CD1c-positive myeloid dendritic cell (primary cell): ENCODE measurements at regions not wholly inside any gene's neighbourhood (a gene's known extent, or its start where the extent isn't known, plus 50 kb on each side); places are given as distances from the start of the nearest gene placed in this dataset.
"Not testable (repeated sequence)": the region's sequence is repeated elsewhere in the genome, so short reads cannot be mapped to it uniquely, and the experiment has no call there.

Source experiments
- DNase-seq: peaks from one replicate; pipeline ENCODE4 v3.0.0-alpha.2; 2016; ENCODE audit errors: extremely low spot score

DNA sequence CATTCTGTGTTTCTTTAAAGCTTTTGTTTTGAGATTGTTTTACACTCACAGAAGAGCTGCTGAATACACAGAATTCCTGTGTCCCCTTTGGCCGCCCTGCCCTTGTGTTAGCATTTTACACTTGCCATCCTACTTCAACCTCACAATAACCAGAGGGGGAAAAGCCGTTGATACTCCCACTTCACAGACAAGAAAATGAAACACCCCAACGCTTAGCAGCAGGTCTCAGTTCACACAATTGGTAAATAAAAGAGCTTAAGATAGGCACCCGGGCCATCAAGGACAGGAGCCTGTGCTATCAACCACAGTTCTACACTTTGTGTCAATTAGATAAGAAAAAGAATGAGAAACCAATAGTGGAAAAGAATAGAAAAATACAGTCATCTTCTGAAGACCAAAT lies 178.0 kb downstream of the SYK start:
- DNase-seq: no peak

DNA sequence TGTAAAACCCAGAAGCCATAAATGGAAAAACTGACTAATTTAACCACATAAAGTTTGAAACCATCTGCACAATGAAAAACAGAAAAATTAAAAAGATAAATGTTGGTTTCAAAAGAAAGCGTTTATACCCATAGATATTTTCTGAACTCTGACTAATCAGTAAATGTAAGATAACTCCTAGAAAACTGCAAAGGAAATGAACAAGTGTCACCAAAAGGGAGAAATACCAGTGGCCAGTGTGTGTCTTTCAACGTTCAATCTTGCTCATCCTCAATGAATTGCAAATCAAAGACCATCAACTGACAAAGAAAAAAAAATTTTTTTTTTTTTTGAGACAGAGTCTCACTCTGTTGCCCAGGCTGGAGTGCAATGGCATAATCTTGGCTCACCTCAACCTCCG lies 180.1 kb downstream of the SYK start:
- DNase-seq: no peak

DNA sequence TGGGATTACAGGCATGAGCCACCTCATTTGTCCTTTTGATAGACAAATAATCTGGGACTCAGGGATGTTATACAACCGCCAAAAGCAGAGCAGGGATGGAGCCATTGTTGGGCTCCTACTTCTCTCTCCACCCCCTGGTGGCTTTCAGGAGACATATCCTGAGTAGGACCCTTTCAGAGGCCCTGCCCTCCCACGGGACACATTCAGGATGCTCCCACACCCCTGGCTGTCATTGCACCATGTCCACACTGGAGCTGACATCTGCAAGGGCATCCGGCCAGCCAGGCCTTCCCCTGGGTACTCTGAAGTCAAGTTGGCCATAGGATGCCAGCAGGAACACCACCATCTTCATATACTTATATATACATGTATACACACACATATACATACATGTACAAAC lies 181.8 kb downstream of the SYK start:
- DNase-seq: no peak

DNA sequence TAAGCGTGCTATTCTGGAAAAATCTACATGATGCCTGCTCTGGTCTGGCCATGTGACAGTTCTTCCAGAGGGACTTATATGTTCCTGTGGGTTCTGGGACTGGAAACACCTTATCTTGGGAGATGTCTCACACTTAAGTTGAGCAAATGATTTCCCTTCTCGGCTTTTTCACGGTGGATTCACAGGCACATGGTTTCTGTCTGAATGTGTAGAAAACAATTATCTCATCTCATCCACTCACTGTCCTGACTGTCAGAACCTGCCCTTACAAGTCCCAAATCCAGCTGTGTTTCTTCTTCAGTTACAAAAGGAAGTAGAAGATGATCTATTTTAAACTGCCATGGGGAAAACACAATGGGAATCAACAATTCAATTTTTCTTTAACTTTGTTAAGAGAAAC lies 184.0 kb downstream of the SYK start:
- no peak for DNase-seq

DNA sequence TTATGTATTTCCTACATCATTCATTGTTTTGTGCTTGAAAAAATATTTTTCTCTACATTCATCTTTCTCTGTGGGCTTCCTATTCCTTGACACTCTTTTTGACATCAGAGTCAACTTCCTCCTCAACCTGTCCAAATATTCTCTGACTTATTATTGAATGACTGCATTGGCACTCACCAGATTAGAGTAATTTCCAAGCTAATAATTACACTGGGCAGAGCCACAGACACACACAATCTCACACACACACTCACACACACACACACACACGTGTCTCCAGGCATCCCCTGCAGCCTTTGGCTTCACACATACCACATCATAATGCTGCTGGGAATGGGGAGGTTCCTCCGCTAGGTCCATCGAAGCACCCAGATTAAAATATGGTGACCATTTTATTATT lies 184.5 kb downstream of the SYK start:
- no peak for DNase-seq

DNA sequence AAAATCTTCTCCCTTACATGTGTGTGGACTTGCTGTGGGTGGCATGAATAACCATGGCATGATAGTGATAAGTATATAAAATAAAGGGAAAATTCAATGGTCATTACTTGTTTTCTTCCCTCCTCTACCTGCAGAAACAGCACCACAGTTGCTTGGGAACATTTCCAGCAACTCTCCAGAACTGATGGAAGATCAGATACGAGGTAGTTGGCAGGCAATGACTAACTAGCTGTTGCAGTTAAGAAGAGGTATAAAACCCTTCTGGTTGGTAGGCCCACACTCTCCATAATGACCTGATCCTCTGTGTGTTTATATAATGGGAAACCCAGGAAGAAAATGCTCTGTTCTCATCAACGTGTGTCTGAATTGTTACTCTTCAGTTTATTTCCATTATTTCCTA lies 185.9 kb downstream of the SYK start:
- no peak for DNase-seq

DNA sequence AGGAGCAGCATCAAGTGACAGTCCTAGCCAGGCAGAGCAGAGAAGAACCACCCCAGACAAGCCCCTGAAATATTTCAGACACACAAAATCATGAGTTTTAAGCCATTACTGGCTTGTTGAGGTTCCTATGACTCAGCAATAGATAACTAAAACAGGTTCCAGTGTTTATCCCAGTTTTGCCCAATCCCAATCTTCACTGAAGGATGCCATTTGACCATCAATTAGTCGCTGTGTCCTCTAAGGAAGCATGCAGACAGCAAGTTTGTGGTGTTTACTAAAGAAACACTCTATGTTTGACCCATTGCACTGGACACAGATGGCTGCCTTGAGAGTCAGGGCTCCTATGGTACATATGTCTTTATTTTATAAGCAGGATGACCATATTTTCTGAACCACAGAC lies 186.7 kb downstream of the SYK start:
- no peak for DNase-seq

DNA sequence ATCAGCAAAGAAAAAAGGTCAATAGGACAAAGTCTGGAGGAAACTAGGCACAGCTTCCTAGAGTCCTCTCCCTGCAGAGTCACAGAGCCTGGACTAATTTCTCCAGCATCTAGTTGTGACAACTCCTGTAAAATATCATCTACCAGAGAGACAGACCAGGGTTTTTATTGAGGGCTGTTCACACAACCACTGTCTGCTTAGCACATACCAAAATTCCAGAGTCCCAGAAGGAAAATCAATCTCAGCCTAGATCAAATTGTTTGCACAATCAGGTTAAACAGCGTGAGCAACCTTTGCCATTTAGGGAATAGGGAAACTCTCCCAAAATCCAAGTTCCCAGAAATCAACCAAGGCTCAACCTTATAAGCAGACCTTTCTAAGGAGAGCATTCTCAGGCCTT lies 190.3 kb downstream of the SYK start:
- DNase-seq: no peak

DNA sequence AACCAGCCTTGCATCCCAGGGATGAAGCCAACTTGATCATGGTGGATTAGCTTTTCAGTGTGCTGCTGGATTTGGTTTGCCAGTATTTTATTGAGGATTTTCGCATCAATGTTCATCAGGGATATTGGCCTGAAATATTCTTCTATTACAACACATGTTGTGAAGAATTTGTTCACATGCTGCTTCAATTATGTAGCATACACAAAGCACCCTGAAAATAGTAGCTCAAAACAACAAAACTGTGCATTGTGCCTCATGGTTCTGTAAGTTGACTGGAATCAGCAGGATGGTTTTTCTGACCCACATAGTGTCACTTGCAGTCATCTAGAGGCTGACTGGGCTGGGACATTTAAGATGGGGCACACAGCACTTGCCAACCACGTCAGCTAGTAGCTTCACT lies 193.9 kb downstream of the SYK start:
- no peak for DNase-seq

DNA sequence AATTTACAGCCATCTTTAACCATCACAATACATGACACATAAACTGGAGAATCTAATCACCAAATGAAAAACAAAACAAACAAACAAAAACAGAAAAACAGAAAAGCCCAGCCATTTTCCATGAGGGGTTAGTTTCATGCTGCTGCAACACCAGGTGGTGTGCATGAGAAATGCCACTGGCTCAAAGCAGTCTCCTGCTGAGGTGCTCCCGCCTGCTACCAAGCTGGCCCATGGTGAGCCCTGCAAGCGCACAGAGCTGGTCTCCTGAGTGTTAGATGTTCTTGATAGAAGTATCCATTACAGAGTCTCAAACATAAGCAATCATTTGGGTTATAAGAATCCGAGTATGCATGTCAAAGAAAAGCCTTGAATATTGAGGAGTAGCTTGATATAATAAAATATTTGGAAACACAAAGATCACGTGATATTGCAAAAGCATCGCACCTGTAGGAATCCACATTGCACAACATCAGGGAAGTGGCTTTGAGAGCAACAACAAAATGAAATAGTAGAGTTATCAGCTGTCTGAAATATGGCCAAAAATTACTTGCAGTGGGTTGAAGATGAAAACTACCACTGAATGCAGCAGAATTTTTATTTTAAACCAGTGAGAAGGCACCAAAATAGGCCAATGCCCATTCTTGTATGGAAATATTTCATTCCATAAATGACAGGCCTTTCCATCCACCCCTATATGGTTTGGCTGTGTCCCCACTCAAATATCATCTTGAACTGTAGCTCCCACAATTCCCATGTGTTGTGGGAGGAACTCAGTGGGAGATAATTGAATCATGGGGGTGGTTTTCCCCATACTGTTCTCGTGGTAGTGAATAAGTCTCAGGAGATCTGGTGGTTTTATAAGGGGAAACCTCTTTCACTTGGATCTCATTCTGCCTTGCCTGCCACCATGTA lies 194.8 kb downstream of the SYK start:
- no peak for DNase-seq

DNA sequence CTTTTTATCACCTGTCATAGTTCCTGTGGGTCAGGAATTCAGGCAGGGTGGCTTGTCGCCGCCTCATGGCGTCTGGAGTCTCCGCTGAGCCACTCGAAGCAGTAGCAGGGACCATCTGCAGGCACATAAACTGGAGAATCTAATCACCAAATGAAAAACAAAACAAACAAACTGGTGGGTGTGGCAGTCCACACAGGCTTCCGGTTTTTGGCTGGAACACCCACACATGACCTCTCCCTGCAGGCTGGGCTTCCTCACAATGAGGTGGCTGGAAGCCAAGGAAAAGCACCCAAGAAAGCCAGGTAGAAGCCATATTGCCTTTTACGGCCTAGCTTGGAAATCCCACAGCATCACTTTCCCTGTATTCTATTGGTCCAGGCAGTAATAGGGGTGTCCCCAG lies 197.0 kb downstream of the SYK start:
- peak; percentile 11 for DNase-seq

DNA sequence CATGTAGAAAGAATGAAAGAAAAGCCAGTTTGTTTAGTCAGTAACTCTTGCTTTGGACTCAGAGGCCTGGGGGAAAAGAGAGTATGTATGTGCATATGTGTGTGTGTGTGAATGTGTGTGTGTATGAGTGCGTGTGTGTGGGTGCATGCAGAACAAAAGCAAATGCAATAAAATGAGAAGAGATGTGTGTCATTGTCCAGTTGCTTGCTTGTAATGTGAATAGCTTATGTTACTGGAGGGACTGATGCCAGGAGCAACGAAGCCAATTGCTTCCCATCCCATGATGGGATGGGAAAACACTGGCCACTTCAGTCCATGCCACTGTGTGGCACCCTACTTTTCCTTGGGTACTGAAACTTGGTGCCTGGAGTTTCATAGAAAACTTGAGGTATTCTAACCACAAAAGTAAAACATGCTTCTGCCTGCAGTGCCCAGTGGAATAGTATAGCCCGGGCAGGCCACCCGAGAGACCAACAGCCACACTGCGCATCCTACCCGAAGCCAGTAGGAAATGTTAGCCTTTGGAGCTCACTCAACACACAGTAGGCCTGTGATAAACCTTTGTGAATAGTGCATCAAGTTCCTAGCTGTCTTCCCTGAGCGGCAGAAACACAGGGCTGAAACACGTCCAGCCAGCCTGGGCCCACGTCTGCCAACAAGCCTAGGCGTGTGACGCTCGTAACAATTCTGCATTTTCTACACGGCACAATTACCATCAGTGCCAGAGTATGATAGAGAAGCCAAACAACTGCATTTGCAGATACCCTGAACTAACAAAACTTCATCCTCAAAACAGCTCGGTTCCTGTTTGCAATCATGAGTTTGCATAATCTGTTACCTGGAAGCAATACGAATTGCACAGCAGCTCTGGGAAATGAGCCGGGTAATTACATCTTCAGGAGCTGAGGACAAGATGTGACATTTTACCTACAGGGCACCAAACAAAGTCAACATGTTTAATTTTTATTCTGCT lies 198.1 kb downstream of the SYK start:
- DNase-seq: no peak

DNA sequence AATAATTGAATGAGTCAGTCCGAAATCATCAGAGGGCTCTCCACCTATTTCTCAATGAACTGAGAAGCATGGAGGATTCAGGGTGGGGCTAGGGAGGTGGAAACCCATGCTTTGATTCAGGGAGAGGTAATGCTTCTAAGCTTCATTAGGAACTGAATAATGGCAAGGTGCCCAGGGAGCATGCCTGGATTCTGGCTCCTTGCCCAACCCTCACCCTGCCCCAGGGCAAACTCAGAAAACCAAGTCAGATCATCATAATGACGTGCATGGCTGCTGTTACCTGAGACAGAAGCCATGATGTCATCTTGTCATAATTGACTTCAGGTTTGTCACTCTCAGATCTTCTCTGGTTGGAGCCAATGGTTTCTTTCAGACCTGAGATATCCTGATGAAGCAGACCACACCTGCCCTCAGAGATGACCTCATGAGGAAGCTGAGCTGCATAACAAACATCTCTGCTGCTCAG lies 199.6 kb downstream of the SYK start:
- no peak for DNase-seq

DNA sequence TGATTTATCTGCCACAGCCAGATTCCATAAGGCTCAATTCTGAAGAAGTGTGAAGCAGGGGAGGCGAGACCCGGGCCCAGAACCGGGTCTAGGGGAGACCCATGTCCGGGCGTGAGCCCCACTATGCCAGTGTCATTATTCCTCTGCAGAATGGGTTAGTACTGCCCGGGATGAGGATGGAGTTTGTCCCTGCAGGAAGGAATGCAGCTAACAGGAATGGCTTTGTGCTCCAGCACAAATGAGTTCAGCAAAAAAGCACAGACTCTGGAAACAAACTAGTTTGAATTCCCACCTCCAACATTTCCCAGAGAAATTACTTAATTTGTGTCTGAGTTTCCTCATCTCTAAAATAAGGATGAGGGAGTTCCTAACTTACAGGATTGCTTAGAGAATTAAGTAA lies 202.9 kb downstream of the SYK start:
- DNase-seq: no peak

DNA sequence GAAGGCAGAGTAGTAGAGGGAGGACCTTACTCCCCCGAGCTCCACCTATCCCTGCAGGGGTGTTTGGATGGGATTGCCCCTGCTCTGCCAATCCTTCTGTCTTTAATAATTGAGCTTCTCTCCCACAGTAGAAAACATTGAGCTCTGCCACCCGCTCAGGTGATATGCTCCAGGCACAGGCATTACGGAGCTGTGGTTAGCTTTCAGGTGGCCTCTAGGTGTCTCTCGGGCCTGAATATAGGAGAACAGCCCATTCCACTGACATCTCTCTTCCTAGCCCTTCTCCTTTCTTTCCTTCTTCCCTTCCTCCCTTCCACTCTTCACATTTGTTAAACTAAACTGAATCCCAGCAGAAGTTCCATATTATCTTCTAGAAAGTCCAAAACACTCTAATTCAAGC lies 203.4 kb downstream of the SYK start:
- no peak for DNase-seq

DNA sequence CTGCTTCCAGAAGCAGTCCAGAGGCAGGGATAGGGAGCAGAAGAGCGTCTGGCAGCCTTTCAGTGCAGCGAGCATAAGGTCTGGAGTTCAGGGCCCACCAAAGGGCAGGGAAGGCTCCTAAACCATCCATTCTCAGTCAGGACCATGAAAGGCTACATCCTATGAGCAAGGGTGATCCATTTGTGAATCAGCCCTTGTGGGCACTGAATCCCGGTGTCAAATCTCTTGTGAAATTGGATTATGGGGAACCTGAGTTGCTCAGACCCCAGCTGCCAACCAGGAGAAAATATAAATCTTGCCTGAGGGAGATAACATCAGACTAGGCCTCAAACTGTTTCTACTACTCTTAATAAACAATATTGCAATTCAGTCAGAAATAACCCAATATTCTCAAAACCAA lies 204.4 kb downstream of the SYK start:
- no peak for DNase-seq

DNA sequence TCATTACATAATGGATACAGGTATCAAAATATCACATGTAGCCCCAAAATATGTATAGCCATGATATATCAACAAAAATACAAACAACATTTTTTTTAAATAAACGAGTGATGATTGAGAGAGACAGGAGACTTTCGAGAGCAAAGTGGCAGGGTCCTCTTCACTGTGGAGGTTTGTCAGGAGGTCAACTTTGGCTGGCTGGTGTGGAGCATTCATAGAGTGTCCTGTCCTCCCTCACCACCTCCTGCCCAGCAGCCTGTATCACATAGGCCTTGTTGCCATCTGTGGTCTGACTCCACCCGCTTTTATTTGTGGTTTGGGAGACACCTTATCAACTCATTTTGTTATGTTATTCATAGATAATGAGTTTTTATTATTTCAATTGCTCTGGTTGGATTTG lies 206.9 kb downstream of the SYK start:
- no peak for DNase-seq

DNA sequence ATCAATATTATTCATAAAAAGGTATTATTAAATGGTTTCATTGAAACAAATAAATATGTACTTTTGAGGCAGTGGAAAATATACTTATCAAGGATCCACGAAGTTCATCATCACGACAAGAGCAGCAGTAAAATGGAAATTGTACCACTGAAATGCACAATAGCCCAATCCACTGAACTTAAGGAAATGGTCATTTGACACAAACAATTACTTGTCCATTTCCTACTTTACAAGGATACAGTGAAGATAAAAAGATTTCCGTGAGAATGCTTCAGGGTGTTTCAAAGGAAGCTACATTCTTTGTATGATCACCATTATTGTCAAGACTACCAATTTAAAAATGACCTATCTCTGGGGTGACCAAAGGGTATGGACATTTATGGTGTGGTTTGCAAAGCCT lies 210.3 kb downstream of the SYK start:
- DNase-seq: no peak

DNA sequence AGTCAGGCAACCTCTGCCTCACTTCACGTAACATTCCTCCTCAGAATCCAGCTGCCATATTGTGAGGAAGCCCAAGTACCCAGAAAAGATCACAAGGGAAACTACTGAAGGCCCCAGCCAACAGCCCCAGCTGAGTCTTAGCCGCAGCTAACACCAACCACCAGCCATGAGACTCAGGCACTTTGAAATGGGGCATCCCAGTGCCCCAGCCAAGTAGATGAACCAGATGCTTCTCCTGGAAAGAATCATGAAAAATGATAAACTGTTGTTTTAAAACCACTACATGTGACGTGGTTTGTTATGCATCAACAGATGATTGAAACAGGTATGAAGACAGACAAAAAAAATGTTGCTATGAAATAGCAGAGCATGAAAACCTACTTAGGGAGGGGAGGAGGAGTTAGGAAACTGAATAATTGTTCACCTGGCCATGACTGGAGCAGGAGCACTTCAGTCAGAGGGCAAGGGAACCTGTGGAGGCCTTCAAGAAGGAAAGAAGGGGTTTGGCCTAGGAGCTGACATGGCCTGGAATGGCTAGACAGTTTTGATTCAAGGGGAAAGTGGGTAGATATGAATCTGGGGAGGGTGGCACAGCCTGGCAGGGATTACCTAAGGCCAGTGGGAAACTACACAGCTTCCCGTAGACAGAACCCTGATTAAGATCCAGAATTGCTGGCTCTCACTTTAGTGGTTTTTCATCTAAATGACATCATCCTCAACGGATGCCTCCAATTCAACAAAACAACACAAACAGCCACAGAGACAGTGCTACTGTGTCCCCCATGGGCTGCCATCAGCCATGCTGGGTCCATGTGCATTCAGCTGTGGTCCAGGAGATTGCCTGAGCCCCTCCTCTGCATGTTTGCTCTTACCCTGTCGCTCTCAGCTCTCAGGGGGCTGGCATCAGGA lies 211.6 kb downstream of the SYK start:
- no peak for DNase-seq

DNA sequence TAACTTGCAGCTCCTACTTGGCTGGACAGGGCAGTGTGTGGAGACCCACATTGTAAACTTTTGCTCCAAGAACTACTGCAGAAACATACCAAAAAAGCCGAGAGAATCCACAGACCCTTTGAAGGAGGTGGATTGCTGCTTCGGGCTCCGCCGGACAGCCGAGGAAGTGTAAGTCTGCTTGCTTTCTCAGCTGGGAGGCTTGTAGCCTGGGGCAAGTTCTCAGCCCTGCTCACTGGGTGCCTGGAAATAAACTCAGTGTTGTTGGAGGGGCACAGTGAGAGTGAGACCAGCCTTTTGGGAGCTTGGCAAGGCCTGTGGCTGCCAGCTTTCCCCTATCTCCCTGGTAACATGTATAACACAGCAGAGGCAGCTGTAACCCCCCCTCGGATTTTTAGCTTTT lies 215.6 kb downstream of the SYK start:
- DNase-seq: no peak

DNA sequence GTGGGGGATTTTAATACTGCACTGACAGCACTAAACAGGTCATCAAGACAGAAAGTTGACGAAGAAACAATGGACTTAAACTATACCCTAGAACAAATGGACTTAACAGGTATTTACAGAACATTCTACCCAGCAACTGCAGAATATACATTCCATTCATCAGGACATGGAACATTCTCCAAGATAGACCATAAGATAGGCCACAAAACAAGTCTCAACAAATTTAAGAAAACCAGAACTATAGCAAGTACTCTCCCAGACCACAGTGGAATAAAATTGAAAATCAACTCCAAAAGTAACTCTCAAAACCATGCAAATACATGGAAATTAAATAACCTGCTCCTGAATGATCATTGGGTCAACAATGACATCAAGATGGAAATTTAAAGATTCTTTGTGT lies 218.3 kb downstream of the SYK start:
- DNase-seq: not testable (repeated sequence)

DNA sequence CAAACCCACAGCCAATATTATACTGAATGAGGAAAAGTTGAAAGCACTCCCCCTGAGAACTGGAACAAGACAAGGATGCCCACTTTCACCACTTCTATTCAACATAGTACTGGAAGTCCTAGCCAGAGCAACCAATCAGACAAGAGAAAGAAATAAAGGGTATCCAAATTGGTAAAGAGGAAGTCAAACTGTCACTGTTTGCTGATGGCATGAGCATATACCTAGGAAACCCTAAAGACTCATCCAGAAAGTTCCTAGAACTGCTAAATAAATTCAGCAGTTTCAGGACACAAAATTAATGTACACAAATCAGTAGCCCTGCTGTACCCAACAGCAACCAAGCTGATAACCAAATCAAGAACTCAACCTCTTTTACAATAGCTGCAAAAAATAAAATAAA lies 220.0 kb downstream of the SYK start:
- DNase-seq: not testable (repeated sequence)
